ENCODE measurements at regions not wholly inside any gene's neighbourhood (a gene's known extent, or its start where the extent isn't known, plus 50 kb on each side); places are given as distances from the start of the nearest gene placed in this dataset.

- BruUV-seq (replicated peaks) = no TSS peak
- intact Hi-C loops (cut with micrococcal nuclease) = no loop called here
- ATAC-seq = no peak
- CTCF ChIA-PET = no interaction called here
- TF ChIP-seq SIN3A (IDR thresholded peaks at IDR 0.05; ENCODE audit: low read depth) = no peak
- no peak for TF ChIP-seq FOSL1 (IDR thresholded peaks at IDR 0.05; ENCODE audit: low read depth)
- TF ChIP-seq SRF (IDR thresholded peaks at IDR 0.05; ENCODE audit: low read depth) = no peak
- TF ChIP-seq, protein P1, sequence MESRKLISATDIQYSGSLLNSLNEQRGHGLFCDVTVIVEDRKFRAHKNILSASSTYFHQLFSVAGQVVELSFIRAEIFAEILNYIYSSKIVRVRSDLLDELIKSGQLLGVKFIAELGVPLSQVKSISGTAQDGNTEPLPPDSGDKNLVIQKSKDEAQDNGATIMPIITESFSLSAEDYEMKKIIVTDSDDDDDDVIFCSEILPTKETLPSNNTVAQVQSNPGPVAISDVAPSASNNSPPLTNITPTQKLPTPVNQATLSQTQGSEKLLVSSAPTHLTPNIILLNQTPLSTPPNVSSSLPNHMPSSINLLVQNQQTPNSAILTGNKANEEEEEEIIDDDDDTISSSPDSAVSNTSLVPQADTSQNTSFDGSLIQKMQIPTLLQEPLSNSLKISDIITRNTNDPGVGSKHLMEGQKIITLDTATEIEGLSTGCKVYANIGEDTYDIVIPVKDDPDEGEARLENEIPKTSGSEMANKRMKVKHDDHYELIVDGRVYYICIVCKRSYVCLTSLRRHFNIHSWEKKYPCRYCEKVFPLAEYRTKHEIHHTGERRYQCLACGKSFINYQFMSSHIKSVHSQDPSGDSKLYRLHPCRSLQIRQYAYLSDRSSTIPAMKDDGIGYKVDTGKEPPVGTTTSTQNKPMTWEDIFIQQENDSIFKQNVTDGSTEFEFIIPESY (IDR thresholded peaks at IDR 0.05; ENCODE audit: extremely low read depth, insufficient replicate concordance, low read length) = no peak
- TF ChIP-seq SP1 (IDR thresholded peaks at IDR 0.05; ENCODE audit: low read depth) = no peak
- TF ChIP-seq EZH2phosphoT487 (IDR thresholded peaks at IDR 0.05; ENCODE audit: borderline replicate concordance) = no peak
- TF ChIP-seq EZH2 (IDR thresholded peaks at IDR 0.05) = no peak
- TF ChIP-seq, protein P2, sequence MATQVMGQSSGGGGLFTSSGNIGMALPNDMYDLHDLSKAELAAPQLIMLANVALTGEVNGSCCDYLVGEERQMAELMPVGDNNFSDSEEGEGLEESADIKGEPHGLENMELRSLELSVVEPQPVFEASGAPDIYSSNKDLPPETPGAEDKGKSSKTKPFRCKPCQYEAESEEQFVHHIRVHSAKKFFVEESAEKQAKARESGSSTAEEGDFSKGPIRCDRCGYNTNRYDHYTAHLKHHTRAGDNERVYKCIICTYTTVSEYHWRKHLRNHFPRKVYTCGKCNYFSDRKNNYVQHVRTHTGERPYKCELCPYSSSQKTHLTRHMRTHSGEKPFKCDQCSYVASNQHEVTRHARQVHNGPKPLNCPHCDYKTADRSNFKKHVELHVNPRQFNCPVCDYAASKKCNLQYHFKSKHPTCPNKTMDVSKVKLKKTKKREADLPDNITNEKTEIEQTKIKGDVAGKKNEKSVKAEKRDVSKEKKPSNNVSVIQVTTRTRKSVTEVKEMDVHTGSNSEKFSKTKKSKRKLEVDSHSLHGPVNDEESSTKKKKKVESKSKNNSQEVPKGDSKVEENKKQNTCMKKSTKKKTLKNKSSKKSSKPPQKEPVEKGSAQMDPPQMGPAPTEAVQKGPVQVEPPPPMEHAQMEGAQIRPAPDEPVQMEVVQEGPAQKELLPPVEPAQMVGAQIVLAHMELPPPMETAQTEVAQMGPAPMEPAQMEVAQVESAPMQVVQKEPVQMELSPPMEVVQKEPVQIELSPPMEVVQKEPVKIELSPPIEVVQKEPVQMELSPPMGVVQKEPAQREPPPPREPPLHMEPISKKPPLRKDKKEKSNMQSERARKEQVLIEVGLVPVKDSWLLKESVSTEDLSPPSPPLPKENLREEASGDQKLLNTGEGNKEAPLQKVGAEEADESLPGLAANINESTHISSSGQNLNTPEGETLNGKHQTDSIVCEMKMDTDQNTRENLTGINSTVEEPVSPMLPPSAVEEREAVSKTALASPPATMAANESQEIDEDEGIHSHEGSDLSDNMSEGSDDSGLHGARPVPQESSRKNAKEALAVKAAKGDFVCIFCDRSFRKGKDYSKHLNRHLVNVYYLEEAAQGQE (IDR thresholded peaks at IDR 0.05; ENCODE audit: low read depth) = no peak
- no peak for TF ChIP-seq ZFX (IDR thresholded peaks at IDR 0.05)
- no peak for TF ChIP-seq JUND (IDR thresholded peaks at IDR 0.05)
- TF ChIP-seq ZNF274 (IDR thresholded peaks at IDR 0.05; ENCODE audit: low read depth, low read length) = no peak
- TF ChIP-seq CEBPB (IDR thresholded peaks at IDR 0.05; ENCODE audit: low read depth) = no peak
- no peak for TF ChIP-seq CTCF (IDR thresholded peaks at IDR 0.05 in 2 of 3, conservative IDR thresholded peaks at IDR 0.05 in 1 of 3; ENCODE audit: borderline replicate concordance in 1 of 3, insufficient read depth in 1 of 3, low read depth in 2 of 3, low read length in 2 of 3)
- no peak for TF ChIP-seq YY1 (IDR thresholded peaks at IDR 0.05; ENCODE audit: extremely low read depth, insufficient replicate concordance, low read depth, low read length)
- TF ChIP-seq, protein P3, sequence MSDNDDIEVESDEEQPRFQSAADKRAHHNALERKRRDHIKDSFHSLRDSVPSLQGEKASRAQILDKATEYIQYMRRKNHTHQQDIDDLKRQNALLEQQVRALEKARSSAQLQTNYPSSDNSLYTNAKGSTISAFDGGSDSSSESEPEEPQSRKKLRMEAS (IDR thresholded peaks at IDR 0.05) = no peak
- TF ChIP-seq ELF1 (IDR thresholded peaks at IDR 0.05; ENCODE audit: borderline replicate concordance, low read depth) = no peak
- no peaks in the 10 kb centered on the region; a peak in 1 of 4 replicates for H3K9me3 ChIP-seq (ENCODE audit: control insufficient read depth in 1 of 2, insufficient read depth in 1 of 2, low read depth in 1 of 2, low read length in 2 of 2)
- no peak overlapping the region for H3K27ac ChIP-seq (ENCODE audit: low read depth, low read length)
- H3K36me3 ChIP-seq (ENCODE audit: control insufficient read depth in 1 of 2, insufficient read depth in 2 of 2, low read length in 2 of 2) = no peaks in the 10 kb centered on the region
- no peak overlapping the region for H3K4me2 ChIP-seq (ENCODE audit: low read length)
- H3K9ac ChIP-seq (ENCODE audit: low read length) = no peak overlapping the region
- POLR2A ChIA-PET = no interaction called here
- no peak overlapping the region for H3K4me3 ChIP-seq (replicated peaks in 1 of 2; ENCODE audit: low read depth in 1 of 2, low read length in 2 of 2)
- H2AFZ ChIP-seq (ENCODE audit: low read depth, low read length, poor library complexity, severe bottlenecking) = no peak overlapping the region
- H3K27me3 ChIP-seq (ENCODE audit: insufficient read depth, low read length) = peaks cover 50% of the 10 kb centered on the region
- DNase-seq (ENCODE audit: low read depth, low spot score) = no peak
- no peaks in the 10 kb centered on the region for H3K9me2 ChIP-seq (ENCODE audit: insufficient read depth)
- no peaks in the 10 kb centered on the region for H3K79me2 ChIP-seq (ENCODE audit: insufficient read depth, low read length)
- no peaks in the 10 kb centered on the region for H4K20me1 ChIP-seq (ENCODE audit: insufficient read depth)
- RAD21 ChIA-PET (ENCODE audit: low non-redundant PET in 1 of 2, low total read pairs in 2 of 2, uncharacterized antibody in 2 of 2, unreplicated experiment in 2 of 2) = no interaction called here
- no peaks in the 10 kb centered on the region for H3K4me1 ChIP-seq (ENCODE audit: control insufficient read depth in 1 of 2, insufficient read depth in 2 of 2, low read length in 2 of 2)
These were observed 503.8 kb downstream of the BRD1 start for GRCh38 chr22:49323751-49324415.
